Gastroesophageal sphincter (tissue), 3 donors: ENCODE measurements at regions not wholly inside any gene's neighbourhood (a gene's known extent, or its start where the extent isn't known, plus 50 kb on each side); places are given as distances from the start of the nearest gene placed in this dataset.

Source experiments
- CTCF ChIP-seq, 4 experiments: fragments of 200-600 bp in 2 of 4; fragments of 450-650 bp in 2 of 4; sonication (generic) in 1 of 4; IDR thresholded peaks; one replicate each; pipeline ENCODE4 v1.5.1; 2017 to 2019; ENCODE audit warnings: antibody characterized with exemption in 4 of 4, mild to moderate bottlenecking in 2 of 4, moderate library complexity in 2 of 4
- EP300 ChIP-seq: sonication (generic); formaldehyde crosslinking; IDR thresholded peaks from one replicate; pipeline ENCODE4 v1.6.1; 2017; ENCODE audit warnings: antibody characterized with exemption, mild to moderate bottlenecking
- POLR2A ChIP-seq, 2 donors: fragments of 450-650 bp; IDR thresholded peaks; one replicate each; pipeline ENCODE4 v1.6.1; 2017; ENCODE audit warnings: antibody characterized with exemption in 2 of 2, mild to moderate bottlenecking in 2 of 2, moderate library complexity in 1 of 2
- POLR2AphosphoS5 ChIP-seq: sonication (generic); formaldehyde crosslinking; IDR thresholded peaks from one replicate; pipeline ENCODE4 v1.6.1; 2017; ENCODE audit warnings: antibody characterized with exemption

DNA sequence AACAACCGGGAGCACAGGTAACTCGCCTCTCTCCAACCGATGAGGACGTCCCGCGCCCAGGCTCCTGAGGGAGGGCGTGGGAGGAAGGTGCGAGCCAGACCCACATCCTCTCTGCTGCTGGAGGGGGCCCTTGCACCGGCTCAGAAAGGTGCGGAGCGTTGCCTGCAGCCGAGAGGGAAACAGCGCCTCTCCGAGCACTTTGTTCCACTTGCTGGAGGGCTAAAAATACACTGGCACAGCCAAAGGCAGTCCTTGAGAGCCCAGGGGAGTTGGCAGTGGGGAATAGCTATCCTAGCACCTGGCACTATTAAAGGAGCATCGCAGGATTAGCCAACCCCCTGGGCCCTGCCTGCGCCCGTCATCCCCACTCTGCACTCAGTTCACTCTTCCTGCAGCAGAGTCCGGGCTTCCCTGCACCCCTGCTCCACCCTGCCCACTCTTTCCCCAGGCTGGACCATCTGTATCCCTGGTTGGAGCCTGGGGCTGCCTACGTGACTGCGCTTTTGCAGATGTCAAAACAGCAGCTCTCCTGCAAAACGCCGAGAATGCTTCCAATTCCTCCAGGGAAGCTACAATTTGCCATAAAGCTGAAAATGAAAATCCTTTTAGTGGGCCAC is 108.9 kb downstream of the SNX5 start:
- TF ChIP-seq CTCF (IDR thresholded peaks at IDR 0.05) (no peak), POLR2A (IDR thresholded peaks at IDR 0.05) (no peak), POLR2AphosphoS5 (no peak), EP300 (no peak)
